ENCODE measurements at regions not wholly inside any gene's neighbourhood (a gene's known extent, or its start where the extent isn't known, plus 50 kb on each side); places are given as distances from the start of the nearest gene placed in this dataset.

DNA sequence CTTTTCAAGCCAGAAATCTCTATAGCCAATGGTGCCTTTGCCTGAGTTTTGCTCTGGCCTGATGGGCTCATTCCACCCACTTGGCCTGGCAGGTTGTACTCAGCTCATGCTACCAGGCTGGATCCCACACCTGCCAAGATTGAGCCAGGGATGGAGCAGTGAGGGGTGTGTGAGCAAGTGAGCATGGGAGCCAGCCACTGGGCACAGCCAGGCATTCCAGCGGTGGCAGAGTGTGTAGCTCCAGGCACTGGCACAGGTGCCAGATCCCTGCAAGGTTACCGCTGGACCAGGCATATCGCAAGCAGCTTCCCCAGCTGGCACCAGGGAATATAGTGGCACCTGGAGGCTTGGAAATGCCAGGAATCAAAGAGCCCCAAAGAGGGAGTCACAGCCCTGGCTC, 2395.6 kb upstream of the C9orf72 start:
- TF ChIP-seq, protein P1, sequence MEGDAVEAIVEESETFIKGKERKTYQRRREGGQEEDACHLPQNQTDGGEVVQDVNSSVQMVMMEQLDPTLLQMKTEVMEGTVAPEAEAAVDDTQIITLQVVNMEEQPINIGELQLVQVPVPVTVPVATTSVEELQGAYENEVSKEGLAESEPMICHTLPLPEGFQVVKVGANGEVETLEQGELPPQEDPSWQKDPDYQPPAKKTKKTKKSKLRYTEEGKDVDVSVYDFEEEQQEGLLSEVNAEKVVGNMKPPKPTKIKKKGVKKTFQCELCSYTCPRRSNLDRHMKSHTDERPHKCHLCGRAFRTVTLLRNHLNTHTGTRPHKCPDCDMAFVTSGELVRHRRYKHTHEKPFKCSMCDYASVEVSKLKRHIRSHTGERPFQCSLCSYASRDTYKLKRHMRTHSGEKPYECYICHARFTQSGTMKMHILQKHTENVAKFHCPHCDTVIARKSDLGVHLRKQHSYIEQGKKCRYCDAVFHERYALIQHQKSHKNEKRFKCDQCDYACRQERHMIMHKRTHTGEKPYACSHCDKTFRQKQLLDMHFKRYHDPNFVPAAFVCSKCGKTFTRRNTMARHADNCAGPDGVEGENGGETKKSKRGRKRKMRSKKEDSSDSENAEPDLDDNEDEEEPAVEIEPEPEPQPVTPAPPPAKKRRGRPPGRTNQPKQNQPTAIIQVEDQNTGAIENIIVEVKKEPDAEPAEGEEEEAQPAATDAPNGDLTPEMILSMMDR (IDR thresholded peaks at IDR 0.05; ENCODE audit: low read depth, low read length, poor library complexity, severe bottlenecking), result no peak
- no peak for TF ChIP-seq EZH2phosphoT487 (IDR thresholded peaks at IDR 0.05; ENCODE audit: borderline replicate concordance, low read length)

All from DOHH2 (cell line).